ENCODE measurements at regions not wholly inside any gene's neighbourhood (a gene's known extent, or its start where the extent isn't known, plus 50 kb on each side); places are given as distances from the start of the nearest gene placed in this dataset.

DNA sequence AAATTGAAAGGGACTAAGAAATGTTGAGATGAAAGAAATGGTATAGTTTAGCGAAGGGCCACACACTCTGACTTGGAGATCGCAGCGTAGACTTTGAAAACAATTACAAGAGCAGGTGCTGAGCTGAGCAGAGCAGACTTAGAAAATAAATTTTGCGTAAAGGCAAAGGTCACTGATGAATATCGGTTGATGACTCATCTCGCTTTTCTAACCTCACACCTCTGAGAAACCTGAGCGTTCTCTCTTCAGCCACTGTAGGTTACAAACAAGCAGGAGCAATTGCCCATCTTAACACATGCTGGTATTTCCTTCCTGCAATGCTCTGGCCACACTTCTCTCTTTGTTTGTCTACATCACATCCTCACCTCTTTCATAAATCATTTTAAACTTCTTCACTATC lies 190.6 kb upstream of the C9orf72 start:
- no peaks in the 10 kb centered on the region for H3K79me2 ChIP-seq (ENCODE audit: insufficient read depth, low read length)
- no peak for TF ChIP-seq EZH2phosphoT487 (IDR thresholded peaks at IDR 0.05; ENCODE audit: borderline replicate concordance)
- TF ChIP-seq, protein P1, sequence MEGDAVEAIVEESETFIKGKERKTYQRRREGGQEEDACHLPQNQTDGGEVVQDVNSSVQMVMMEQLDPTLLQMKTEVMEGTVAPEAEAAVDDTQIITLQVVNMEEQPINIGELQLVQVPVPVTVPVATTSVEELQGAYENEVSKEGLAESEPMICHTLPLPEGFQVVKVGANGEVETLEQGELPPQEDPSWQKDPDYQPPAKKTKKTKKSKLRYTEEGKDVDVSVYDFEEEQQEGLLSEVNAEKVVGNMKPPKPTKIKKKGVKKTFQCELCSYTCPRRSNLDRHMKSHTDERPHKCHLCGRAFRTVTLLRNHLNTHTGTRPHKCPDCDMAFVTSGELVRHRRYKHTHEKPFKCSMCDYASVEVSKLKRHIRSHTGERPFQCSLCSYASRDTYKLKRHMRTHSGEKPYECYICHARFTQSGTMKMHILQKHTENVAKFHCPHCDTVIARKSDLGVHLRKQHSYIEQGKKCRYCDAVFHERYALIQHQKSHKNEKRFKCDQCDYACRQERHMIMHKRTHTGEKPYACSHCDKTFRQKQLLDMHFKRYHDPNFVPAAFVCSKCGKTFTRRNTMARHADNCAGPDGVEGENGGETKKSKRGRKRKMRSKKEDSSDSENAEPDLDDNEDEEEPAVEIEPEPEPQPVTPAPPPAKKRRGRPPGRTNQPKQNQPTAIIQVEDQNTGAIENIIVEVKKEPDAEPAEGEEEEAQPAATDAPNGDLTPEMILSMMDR (conservative IDR thresholded peaks at IDR 0.05; ENCODE audit: low read length): no peak
- no peaks in the 10 kb centered on the region for H3K27me3 ChIP-seq (ENCODE audit: insufficient read depth, low read length, poor library complexity, severe bottlenecking)
- H3F3A ChIP-seq (ENCODE audit: low read depth): no peaks in the 10 kb centered on the region
- no peak overlapping the region for H3K9ac ChIP-seq (ENCODE audit: low read depth, low read length, poor library complexity, severe bottlenecking)
- H3K9me2 ChIP-seq (replicated peaks; ENCODE audit: low read depth, low read length): no peaks in the 10 kb centered on the region
- H3K4me3 ChIP-seq (ENCODE audit: low read length, poor library complexity, severe bottlenecking): no peak overlapping the region
- H2AFZ ChIP-seq (ENCODE audit: low read length): no peak overlapping the region
- no peak overlapping the region for H3K4me2 ChIP-seq (ENCODE audit: low read depth, low read length, poor library complexity, severe bottlenecking)
- no peaks in the 10 kb centered on the region for H3K36me3 ChIP-seq (ENCODE audit: insufficient read depth, low read length)
- H4K20me1 ChIP-seq (ENCODE audit: insufficient read depth, low read length, poor library complexity, severe bottlenecking): no peaks in the 10 kb centered on the region
- H3K4me1 ChIP-seq (ENCODE audit: insufficient read depth, low read length, poor library complexity, severe bottlenecking): no peaks in the 10 kb centered on the region
- no peaks in the 10 kb centered on the region for H3K9me3 ChIP-seq (ENCODE audit: insufficient read depth, low read depth, low read length)

DNA sequence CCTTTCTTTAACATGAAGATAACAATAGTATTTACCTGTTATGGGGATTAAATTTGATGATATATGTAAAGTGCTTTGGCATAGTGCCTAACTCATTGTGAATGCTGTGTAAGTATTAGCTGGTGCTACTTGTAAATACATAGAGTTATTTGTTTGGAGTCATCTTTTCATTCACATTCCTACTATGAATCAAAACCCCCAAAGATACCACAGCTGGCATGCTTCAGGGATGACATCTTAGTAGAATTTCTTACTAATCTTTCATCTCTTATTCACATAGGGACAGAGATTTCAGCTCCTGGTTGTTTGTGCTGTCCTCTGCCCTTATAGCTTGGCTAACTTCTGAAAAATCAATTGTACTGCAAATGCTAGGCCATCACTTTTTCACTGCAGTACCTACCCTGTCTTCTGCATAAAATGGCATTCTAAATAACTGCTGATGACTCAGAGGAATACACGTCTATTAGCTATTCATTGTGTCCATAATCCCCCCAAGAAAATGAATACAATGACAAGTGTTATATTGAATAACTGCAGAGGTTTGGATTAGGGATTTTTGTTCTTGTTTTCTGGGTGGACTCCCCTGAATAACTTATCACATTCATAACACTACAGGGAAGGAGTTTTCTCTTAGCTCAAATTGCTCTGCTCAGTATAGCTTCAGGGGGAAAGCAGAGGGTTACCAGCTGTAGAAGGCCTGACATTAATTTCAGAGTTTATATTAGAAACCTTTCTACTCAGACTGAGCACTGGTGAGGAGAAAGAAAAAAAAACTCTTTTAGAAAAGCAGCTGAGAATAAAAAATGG lies 192.2 kb upstream of the C9orf72 start:
- Histone ChIP-seq H3K4me2 (ENCODE audit: low read depth, low read length, poor library complexity, severe bottlenecking) (no peak overlapping the region), H3K9me3 (ENCODE audit: insufficient read depth, low read depth, low read length) (no peaks in the 10 kb centered on the region), H3K4me3 (ENCODE audit: low read length, poor library complexity, severe bottlenecking) (no peak overlapping the region), H3F3A (ENCODE audit: low read depth) (no peaks in the 10 kb centered on the region), H2AFZ (ENCODE audit: low read length) (no peak overlapping the region), H3K9me2 (replicated peaks; ENCODE audit: low read depth, low read length) (no peaks in the 10 kb centered on the region), H3K79me2 (ENCODE audit: insufficient read depth, low read length) (no peaks in the 10 kb centered on the region), H3K4me1 (ENCODE audit: insufficient read depth, low read length, poor library complexity, severe bottlenecking) (no peaks in the 10 kb centered on the region), H4K20me1 (ENCODE audit: insufficient read depth, low read length, poor library complexity, severe bottlenecking) (no peaks in the 10 kb centered on the region), H3K9ac (ENCODE audit: low read depth, low read length, poor library complexity, severe bottlenecking) (no peak overlapping the region), H3K27me3 (ENCODE audit: insufficient read depth, low read length, poor library complexity, severe bottlenecking) (no peaks in the 10 kb centered on the region), H3K36me3 (ENCODE audit: insufficient read depth, low read length) (no peaks in the 10 kb centered on the region)
- no peak for TF ChIP-seq EZH2phosphoT487 (IDR thresholded peaks at IDR 0.05; ENCODE audit: borderline replicate concordance)
- TF ChIP-seq, protein P1 (conservative IDR thresholded peaks at IDR 0.05; ENCODE audit: low read length): no peak

DNA sequence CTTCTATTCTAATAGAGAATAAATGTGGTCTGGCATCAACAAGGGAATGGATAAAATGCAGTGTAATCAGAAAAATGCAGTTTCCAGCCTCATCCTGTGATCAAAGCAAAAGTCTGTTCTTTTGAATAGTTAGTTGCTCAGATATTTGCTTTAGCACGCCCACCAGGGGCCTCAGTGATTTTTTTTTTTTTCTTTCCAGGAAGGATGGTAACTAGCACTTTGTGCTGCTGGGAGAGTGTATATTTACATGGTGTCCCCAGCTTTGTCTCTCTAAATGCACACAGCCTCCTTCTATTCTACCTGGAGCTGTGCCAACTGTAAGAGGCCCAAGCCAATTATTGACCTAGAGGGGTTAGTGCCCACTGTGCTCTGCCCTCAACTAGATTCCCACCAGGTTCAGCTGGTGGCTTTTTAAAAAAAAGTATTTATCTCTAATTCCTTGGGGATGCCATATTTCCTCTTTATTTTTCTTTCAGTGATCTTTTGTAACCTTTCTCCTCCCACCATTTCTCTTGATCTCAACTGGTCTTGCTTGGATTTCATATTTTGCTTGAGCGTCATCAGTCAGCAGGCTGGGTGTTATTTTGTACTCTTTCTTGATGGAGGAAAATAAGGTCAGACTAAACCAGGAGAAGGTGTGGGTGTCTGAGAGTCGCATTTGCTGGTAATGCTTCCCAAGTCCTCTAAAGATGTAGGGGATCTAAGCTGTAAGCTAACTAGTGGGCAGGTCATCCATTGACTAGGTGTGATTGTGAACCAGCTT lies 193.0 kb upstream of the C9orf72 start:
- no peaks in the 10 kb centered on the region for H3K36me3 ChIP-seq (ENCODE audit: insufficient read depth, low read length)
- H3K9ac ChIP-seq (ENCODE audit: low read depth, low read length, poor library complexity, severe bottlenecking): no peak overlapping the region
- no peaks in the 10 kb centered on the region for H3F3A ChIP-seq (ENCODE audit: low read depth)
- no peaks in the 10 kb centered on the region for H4K20me1 ChIP-seq (ENCODE audit: insufficient read depth, low read length, poor library complexity, severe bottlenecking)
- H3K79me2 ChIP-seq (ENCODE audit: insufficient read depth, low read length): no peaks in the 10 kb centered on the region
- no peaks in the 10 kb centered on the region for H3K4me1 ChIP-seq (ENCODE audit: insufficient read depth, low read length, poor library complexity, severe bottlenecking)
- H3K9me3 ChIP-seq (ENCODE audit: insufficient read depth, low read depth, low read length): no peaks in the 10 kb centered on the region
- H2AFZ ChIP-seq (ENCODE audit: low read length): no peak overlapping the region
- no peaks in the 10 kb centered on the region for H3K27me3 ChIP-seq (ENCODE audit: insufficient read depth, low read length, poor library complexity, severe bottlenecking)
- H3K4me2 ChIP-seq (ENCODE audit: low read depth, low read length, poor library complexity, severe bottlenecking): no peak overlapping the region
- H3K4me3 ChIP-seq (ENCODE audit: low read length, poor library complexity, severe bottlenecking): no peak overlapping the region
- H3K9me2 ChIP-seq (replicated peaks; ENCODE audit: low read depth, low read length): no peaks in the 10 kb centered on the region
- TF ChIP-seq EZH2phosphoT487 (IDR thresholded peaks at IDR 0.05; ENCODE audit: borderline replicate concordance): no peak
- TF ChIP-seq, protein P1 (conservative IDR thresholded peaks at IDR 0.05; ENCODE audit: low read length): no peak

Data from Loucy (cell line).